H1 (cell line): ENCODE measurements at regions not wholly inside any gene's neighbourhood (a gene's known extent, or its start where the extent isn't known, plus 50 kb on each side); places are given as distances from the start of the nearest gene placed in this dataset.

Source experiments
- CREB1 ChIP-seq: IDR thresholded peaks from 2 replicates; pipeline ENCODE4 v1.6.1; 2012; ENCODE audit warnings: inconsistent platforms
- FOSL1 ChIP-seq: IDR thresholded peaks from 2 replicates; pipeline ENCODE4 v1.6.1; 2011; ENCODE audit warnings: mild to moderate bottlenecking, low read depth, low read length, moderate library complexity; ENCODE audit not compliant: insufficient read depth
- NANOG ChIP-seq: IDR thresholded peaks from 2 replicates; pipeline ENCODE4 v1.6.1; 2011; ENCODE audit warnings: low read length, low read depth, mild to moderate bottlenecking, inconsistent platforms; ENCODE audit not compliant: insufficient read depth, poor library complexity, severe bottlenecking
- PHF8 ChIP-seq: fragments of 200-600 bp; sonication (generic); conservative IDR thresholded peaks from 2 replicates; pipeline ENCODE4 v1.7.1; 2012; ENCODE audit warnings: low read depth, mild to moderate bottlenecking, inconsistent platforms, low read length, moderate library complexity
- RXRA ChIP-seq: IDR thresholded peaks from 2 replicates; pipeline ENCODE4 v1.6.1; 2011; ENCODE audit warnings: low read depth, mild to moderate bottlenecking, low read length, moderate library complexity; ENCODE audit not compliant: insufficient read depth
- SIX5 ChIP-seq: IDR thresholded peaks from 2 replicates; pipeline ENCODE4 v1.6.1; 2011; ENCODE audit warnings: mild to moderate bottlenecking, low read depth, low read length
- TF ChIP-seq, protein P1 (sequence below): IDR thresholded peaks from 2 replicates; pipeline ENCODE4 v1.6.1; 2012; ENCODE audit warnings: low read length, inconsistent platforms

DNA sequence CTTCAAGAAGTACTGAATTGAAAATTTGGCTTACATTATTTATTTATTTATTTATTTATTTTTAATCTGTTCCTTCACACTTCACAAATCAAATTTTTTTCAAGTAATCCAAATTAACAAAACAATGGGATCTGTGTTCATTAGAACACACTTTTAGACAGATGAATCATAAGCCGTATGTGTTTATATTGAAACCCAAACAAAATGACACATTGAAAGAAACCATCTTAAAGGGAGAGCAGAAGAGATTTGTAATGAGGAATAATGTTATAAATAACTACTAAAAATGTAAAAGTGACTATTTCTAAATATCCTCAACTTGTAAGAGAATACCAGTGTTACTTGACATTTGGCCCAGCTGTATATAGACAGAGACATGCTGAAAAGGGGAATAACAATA, 991.0 kb upstream of the CHAC2 start (continued):
- TF ChIP-seq, protein P1, sequence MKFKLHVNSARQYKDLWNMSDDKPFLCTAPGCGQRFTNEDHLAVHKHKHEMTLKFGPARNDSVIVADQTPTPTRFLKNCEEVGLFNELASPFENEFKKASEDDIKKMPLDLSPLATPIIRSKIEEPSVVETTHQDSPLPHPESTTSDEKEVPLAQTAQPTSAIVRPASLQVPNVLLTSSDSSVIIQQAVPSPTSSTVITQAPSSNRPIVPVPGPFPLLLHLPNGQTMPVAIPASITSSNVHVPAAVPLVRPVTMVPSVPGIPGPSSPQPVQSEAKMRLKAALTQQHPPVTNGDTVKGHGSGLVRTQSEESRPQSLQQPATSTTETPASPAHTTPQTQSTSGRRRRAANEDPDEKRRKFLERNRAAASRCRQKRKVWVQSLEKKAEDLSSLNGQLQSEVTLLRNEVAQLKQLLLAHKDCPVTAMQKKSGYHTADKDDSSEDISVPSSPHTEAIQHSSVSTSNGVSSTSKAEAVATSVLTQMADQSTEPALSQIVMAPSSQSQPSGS: no peak
- TF ChIP-seq RXRA: no peak
- no peak for TF ChIP-seq SIX5
- no peak for TF ChIP-seq CREB1
- no peak for TF ChIP-seq NANOG
- no peak for TF ChIP-seq FOSL1
- no peak for TF ChIP-seq PHF8
